Thyroid gland (tissue), 4 donors: ENCODE measurements at regions not wholly inside any gene's neighbourhood (a gene's known extent, or its start where the extent isn't known, plus 50 kb on each side); places are given as distances from the start of the nearest gene placed in this dataset.

Experiments used
- DNase-seq, 2 donors: peaks; one replicate each; pipeline ENCODE4 v3.0.0-alpha.2; 2019
- H3K27ac ChIP-seq, 3 donors: fragments of 200-600 bp; sonication (generic); 1 replicate in 2 of 3; 2 replicates in 1 of 3; pipeline ENCODE4 v1.5.1; 2016 to 2019; ENCODE audit warnings: mild to moderate bottlenecking in 1 of 3, moderate library complexity in 1 of 3
- H3K27me3 ChIP-seq: fragments of 200-600 bp; sonication (generic); one replicate; pipeline ENCODE4 v1.5.1; 2019
- H3K36me3 ChIP-seq, 2 donors: fragments of 200-600 bp; sonication (generic); one replicate each; pipeline ENCODE4 v1.5.1; 2016 to 2019
- H3K4me1 ChIP-seq, 2 donors: fragments of 200-600 bp; sonication (generic); one replicate each; pipeline ENCODE4 v1.5.1; 2017 to 2019
- H3K4me3 ChIP-seq, 3 donors: fragments of 200-600 bp; sonication (generic); replicated peaks in 1 of 3; 1 replicate in 2 of 3; 2 replicates in 1 of 3; pipeline ENCODE4 v1.5.1; 2016; ENCODE audit warnings: mild to moderate bottlenecking in 1 of 3
- H3K9me3 ChIP-seq: fragments of 200-600 bp; sonication (generic); one replicate; pipeline ENCODE4 v1.5.1; 2017
- POLR2A ChIP-seq, 2 donors: fragments of 450-650 bp; IDR thresholded peaks; one replicate each; pipeline ENCODE4 v1.6.1; 2017; ENCODE audit warnings: antibody characterized with exemption in 2 of 2, mild to moderate bottlenecking in 2 of 2, moderate library complexity in 1 of 2
- WGBS, 2 donors: methylation state at CpG; one replicate each; pipeline ENCODE4 v1.1.5; 2017; 5-methylcytosine and 5-hydroxymethylcytosine counted together
- intact Hi-C: fragments of 100-400 bp; cut with DNase I; formaldehyde crosslinking; loops from one replicate; pipeline ENCODE4 v1.15.1; 2023
- TF ChIP-seq, protein P1 (sequence below), 6 experiments: fragments of 200-600 bp in 3 of 6; fragments of 450-650 bp in 3 of 6; sonication (generic) in 3 of 6; IDR thresholded peaks; one replicate each; pipeline ENCODE4 v1.5.1; 2016 to 2019; ENCODE audit warnings: antibody characterized with exemption in 6 of 6, mild to moderate bottlenecking in 2 of 6, inconsistent platforms in 1 of 6, moderate library complexity in 1 of 6

DNA sequence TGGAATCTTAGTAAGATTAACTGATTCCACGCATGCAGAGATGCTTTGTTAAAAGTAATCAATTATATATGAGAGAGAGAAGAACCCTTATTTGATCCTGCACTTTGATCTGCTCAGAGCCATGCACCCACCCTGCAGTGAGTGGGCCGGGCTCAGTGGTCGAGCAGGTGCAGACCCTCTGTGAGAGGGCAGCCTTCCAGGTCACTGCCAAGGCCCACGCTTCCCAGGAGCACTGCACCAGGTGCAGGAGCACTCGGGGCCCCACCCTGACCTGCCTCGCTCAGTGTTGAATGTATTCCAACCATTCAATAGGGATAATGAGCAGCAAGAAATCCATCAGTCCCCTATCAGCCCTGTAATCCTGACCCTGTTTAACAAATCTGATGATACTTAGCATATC is 126.9 kb downstream of the TMEM200C start:
- intact Hi-C loops: no loop called here
- Histone ChIP-seq H3K36me3 (no peaks in the 10 kb centered on the region), H3K27ac (no peak overlapping the region), H3K27me3 (no peaks in the 10 kb centered on the region), H3K4me3 (no peak overlapping the region), H3K9me3 (no peaks in the 10 kb centered on the region), H3K4me1 (no peaks in the 10 kb centered on the region)
- WGBS, 2 donors: 66 to 81% methylated on average over 6 of the region's 6 CpGs
- DNase-seq: no peak
- TF ChIP-seq, protein P1, sequence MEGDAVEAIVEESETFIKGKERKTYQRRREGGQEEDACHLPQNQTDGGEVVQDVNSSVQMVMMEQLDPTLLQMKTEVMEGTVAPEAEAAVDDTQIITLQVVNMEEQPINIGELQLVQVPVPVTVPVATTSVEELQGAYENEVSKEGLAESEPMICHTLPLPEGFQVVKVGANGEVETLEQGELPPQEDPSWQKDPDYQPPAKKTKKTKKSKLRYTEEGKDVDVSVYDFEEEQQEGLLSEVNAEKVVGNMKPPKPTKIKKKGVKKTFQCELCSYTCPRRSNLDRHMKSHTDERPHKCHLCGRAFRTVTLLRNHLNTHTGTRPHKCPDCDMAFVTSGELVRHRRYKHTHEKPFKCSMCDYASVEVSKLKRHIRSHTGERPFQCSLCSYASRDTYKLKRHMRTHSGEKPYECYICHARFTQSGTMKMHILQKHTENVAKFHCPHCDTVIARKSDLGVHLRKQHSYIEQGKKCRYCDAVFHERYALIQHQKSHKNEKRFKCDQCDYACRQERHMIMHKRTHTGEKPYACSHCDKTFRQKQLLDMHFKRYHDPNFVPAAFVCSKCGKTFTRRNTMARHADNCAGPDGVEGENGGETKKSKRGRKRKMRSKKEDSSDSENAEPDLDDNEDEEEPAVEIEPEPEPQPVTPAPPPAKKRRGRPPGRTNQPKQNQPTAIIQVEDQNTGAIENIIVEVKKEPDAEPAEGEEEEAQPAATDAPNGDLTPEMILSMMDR (IDR thresholded peaks at IDR 0.05): no peak
- TF ChIP-seq POLR2A (IDR thresholded peaks at IDR 0.05): no peak

DNA sequence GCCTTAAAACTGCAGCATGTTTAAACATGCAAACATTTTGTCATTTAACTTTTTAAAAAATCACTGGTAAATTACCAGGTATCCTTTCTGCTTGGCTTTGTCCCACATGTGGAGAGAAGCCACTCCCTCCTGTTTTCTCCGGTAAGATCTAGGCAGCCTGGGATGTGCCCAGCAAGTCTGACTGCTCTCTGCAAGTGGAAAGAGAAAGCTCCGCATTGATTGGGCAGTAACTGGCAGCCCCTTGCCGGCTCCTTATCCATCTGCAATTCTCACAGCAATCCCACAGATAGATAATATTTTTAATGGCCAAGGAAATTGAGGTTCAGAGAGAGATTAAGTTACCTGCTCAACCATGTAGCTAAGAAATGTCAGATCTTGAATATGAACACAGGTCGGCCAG is 136.1 kb downstream of the TMEM200C start:
- H3K9me3 ChIP-seq: no peaks in the 10 kb centered on the region
- WGBS, 2 donors: 21 to 23% methylated on average over 4 of the region's 4 CpGs
- no peaks in the 10 kb centered on the region for H3K36me3 ChIP-seq
- H3K4me3 ChIP-seq: no peak overlapping the region
- TF ChIP-seq, protein P1 (IDR thresholded peaks at IDR 0.05): no peak
- TF ChIP-seq POLR2A (IDR thresholded peaks at IDR 0.05): no peak
- H3K4me1 ChIP-seq: no peaks in the 10 kb centered on the region
- H3K27me3 ChIP-seq: no peaks in the 10 kb centered on the region
- no peak for DNase-seq
- intact Hi-C loops: no loop called here
- H3K27ac ChIP-seq: no peak overlapping the region

DNA sequence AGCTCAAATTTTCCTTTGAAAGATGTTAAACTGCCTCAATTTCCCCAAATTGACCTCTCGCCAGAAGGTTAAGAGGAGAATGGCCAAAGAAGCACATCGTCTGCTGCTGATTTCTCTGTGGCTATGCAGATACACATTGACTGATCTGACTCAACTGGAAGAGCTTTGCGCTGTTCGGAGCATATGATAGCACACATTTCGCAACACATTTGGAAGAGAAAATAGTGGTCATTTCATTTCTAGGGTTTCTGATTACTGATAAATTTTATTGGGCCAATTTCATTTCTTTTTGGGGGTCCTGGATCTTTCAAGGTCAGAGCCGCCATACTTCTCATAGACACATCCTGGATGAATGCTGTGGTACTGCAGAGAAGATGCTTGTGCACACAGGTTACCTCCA is 138.5 kb downstream of the TMEM200C start:
- TF ChIP-seq POLR2A (IDR thresholded peaks at IDR 0.05): no peak
- TF ChIP-seq, protein P1 (IDR thresholded peaks at IDR 0.05): no peak
- WGBS, 2 donors: 89 to 91% methylated on average over 6 of the region's 6 CpGs

DNA sequence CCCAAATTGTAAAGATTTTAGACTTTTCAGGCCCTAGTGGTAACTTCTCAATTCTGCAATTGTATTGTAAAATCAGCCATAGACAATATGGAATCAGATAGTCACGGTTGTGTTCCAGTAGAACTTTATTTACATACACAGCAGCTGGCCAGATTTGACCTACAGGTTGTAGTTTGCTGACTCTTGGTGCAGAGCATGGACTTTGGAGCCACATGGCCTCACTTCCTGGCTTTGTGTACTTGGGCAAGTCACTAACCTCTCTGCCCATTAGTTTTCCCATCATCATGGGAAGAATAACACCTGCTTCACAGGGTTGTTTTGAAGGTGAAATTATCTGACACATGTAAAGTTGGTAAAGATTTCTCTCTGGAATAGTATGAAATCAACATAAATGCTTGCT is 147.6 kb downstream of the TMEM200C start:
- intact Hi-C loops: no loop called here
- 69 to 70% methylated on average over 1 of the region's 1 CpG for WGBS, 2 donors
- no peak for DNase-seq
- Histone ChIP-seq H3K27me3 (no peaks in the 10 kb centered on the region), H3K4me3 (no peak overlapping the region), H3K9me3 (no peaks in the 10 kb centered on the region), H3K27ac (no peak overlapping the region), H3K4me1 (no peaks in the 10 kb centered on the region), H3K36me3 (no peaks in the 10 kb centered on the region)
- no peak for TF ChIP-seq POLR2A (IDR thresholded peaks at IDR 0.05)
- TF ChIP-seq, protein P1 (IDR thresholded peaks at IDR 0.05): no peak

More for the DNA sequence above, 138.5 kb downstream of the TMEM200C start:
- no peaks in the 10 kb centered on the region for H3K36me3 ChIP-seq
- intact Hi-C loops: no loop called here
- DNase-seq: no peak
- no peak overlapping the region for H3K4me3 ChIP-seq
- no peaks in the 10 kb centered on the region for H3K27me3 ChIP-seq
- no peak overlapping the region for H3K27ac ChIP-seq
- H3K4me1 ChIP-seq: no peaks in the 10 kb centered on the region
- H3K9me3 ChIP-seq: no peaks in the 10 kb centered on the region

DNA sequence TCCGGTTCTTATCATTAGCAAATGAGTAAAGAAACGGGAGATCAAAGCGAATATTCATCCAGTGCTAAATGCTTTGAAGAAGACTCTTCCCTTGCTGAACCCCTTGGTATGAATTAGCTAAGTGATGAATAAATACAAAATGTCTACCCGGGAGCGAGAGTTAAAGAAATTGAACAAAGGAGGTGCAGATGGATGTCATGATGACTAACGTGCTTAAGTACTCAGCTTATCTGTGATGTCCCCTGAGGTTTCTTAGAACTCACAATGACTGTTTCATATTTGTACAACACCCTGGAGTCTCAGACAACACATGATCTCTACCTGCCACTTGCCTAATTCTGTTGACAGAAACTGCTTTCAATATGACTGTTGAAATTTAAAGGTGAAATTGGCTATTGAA is 148.5 kb downstream of the TMEM200C start:
- Histone ChIP-seq H3K27me3 (no peaks in the 10 kb centered on the region), H3K27ac (no peak overlapping the region), H3K9me3 (no peaks in the 10 kb centered on the region), H3K4me1 (no peaks in the 10 kb centered on the region), H3K36me3 (no peaks in the 10 kb centered on the region), H3K4me3 (no peak overlapping the region)
- intact Hi-C loops: no loop called here
- WGBS, 2 donors: 35 to 40% methylated on average over 6 of the region's 6 CpGs
- TF ChIP-seq, protein P1 (IDR thresholded peaks at IDR 0.05): no peak
- TF ChIP-seq POLR2A (IDR thresholded peaks at IDR 0.05): no peak
- no peak for DNase-seq
